ENCODE measurements at regions not wholly inside any gene's neighbourhood (a gene's known extent, or its start where the extent isn't known, plus 50 kb on each side); places are given as distances from the start of the nearest gene placed in this dataset.

GRCh38 chr9:89926691-89927220 lies 321.9 kb downstream of the GADD45G start:
- TF ChIP-seq RAD21 (IDR thresholded peaks at IDR 0.05; ENCODE audit: insufficient read depth, low read depth, low read length) (no peak), SMC3 (IDR thresholded peaks at IDR 0.05; ENCODE audit: borderline replicate concordance, low read length) (no peak), CTCF (IDR thresholded peaks at IDR 0.05 in 2 of 3, conservative IDR thresholded peaks at IDR 0.05 in 1 of 3; ENCODE audit: control insufficient read depth in 2 of 3, extremely low read depth in 1 of 3, insufficient read depth in 1 of 3, low read depth in 3 of 3, low read length in 3 of 3) (no peak), SRF (IDR thresholded peaks at IDR 0.05; ENCODE audit: low read depth in 2 of 2, low read length in 2 of 2) (no peak), HCFC1 (IDR thresholded peaks at IDR 0.05; ENCODE audit: low read length) (no peak), EZH2 (IDR thresholded peaks at IDR 0.05; ENCODE audit: borderline replicate concordance, control insufficient read depth, low read depth, low read length) (no peak), NBN (IDR thresholded peaks at IDR 0.05) (no peak), PBX3 (IDR thresholded peaks at IDR 0.05; ENCODE audit: insufficient replicate concordance, low read depth, low read length) (no peak), RCOR1 (conservative IDR thresholded peaks at IDR 0.05; ENCODE audit: low read depth, low read length) (no peak), ZBTB40 (IDR thresholded peaks at IDR 0.05; ENCODE audit: borderline replicate concordance) (no peak), REST (IDR thresholded peaks at IDR 0.05; ENCODE audit: low read depth, low read length) (no peak), SREBF2 (IDR thresholded peaks at IDR 0.05; ENCODE audit: low read length) (no peak), JUND (IDR thresholded peaks at IDR 0.05; ENCODE audit: low read depth, low read length) (no peak)
